ENCODE measurements at regions not wholly inside any gene's neighbourhood (a gene's known extent, or its start where the extent isn't known, plus 50 kb on each side); places are given as distances from the start of the nearest gene placed in this dataset.

- Histone ChIP-seq H3K36me3 (no peaks in the 10 kb centered on the region), H3K9me3 (replicated peaks) (no peaks in the 10 kb centered on the region), H3K27ac (no peak overlapping the region), H3K27me3 (no peaks in the 10 kb centered on the region), H3K4me3 (no peak overlapping the region), H3K4me1 (no peaks in the 10 kb centered on the region)
- DNase-seq = no peak
Observed at GRCh38 chr3:158882445-158882844, 80.6 kb downstream of the MFSD1 start.

- no peak for DNase-seq
- Histone ChIP-seq H3K36me3 (no peaks in the 10 kb centered on the region), H3K9me3 (replicated peaks) (no peaks in the 10 kb centered on the region), H3K27me3 (no peaks in the 10 kb centered on the region), H3K4me1 (no peaks in the 10 kb centered on the region), H3K27ac (no peak overlapping the region), H3K4me3 (no peak overlapping the region)
Observed at GRCh38 chr3:158896729-158897128, 94.9 kb downstream of the MFSD1 start.

DNA sequence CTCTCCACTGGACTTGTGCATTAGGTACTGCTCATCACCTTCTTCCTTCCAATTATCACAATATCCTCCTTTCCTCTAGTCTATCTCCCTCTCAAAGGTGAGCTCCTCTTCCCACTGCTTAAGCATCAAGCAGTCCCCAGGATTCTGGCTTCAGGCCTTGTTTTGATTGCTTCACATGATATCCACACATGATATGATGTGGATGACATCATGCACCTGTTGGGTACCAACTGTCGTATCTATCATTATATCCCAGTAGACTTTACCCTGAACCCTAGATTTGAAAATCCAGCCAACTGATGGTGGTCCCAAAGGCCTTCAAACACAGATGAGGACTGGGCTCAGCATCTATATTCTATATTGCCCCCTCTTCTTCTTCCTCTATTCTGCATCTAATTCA, 104.9 kb downstream of the MFSD1 start:
- H3K36me3 ChIP-seq = no peaks in the 10 kb centered on the region
- no peaks in the 10 kb centered on the region for H3K4me1 ChIP-seq
- H3K4me3 ChIP-seq = no peak overlapping the region
- H3K9me3 ChIP-seq (replicated peaks) = no peaks in the 10 kb centered on the region
- H3K27me3 ChIP-seq = no peaks in the 10 kb centered on the region
- no peak for DNase-seq
- H3K27ac ChIP-seq = no peak overlapping the region

DNA sequence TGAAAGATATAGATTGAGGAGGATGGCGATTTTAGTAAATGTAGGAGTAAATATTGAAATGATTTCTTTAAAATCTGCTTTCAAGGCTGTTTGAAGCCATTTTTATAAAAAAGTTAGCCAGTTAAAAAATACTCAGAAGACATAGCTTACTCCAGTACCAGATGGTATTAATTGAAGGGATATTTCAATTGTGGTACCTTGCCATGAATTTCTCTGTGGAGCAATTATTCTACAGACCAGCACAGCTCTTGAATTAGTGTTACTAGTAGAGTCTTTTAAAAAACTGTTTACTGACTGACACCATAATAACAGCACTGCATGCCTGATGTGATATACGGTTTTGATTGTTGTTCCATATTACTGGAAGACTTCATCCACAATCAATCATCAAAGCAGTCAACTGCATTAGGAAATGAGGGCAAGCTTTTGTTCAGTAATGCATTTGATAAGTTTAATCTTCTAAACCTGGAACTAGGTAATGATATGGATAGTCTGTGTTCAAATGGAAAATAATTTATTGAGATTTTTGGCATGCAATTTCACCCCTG, 106.4 kb downstream of the MFSD1 start:
- DNase-seq = no peak
- Histone ChIP-seq H3K36me3 (no peaks in the 10 kb centered on the region), H3K4me1 (no peaks in the 10 kb centered on the region), H3K4me3 (no peak overlapping the region), H3K27ac (no peak overlapping the region), H3K9me3 (replicated peaks) (no peaks in the 10 kb centered on the region), H3K27me3 (no peaks in the 10 kb centered on the region)

GRCh38 chr3:158909870-158910269, 108.0 kb downstream of the MFSD1 start:
- DNase-seq = no peak
- no peaks in the 10 kb centered on the region for H3K36me3 ChIP-seq

DNA sequence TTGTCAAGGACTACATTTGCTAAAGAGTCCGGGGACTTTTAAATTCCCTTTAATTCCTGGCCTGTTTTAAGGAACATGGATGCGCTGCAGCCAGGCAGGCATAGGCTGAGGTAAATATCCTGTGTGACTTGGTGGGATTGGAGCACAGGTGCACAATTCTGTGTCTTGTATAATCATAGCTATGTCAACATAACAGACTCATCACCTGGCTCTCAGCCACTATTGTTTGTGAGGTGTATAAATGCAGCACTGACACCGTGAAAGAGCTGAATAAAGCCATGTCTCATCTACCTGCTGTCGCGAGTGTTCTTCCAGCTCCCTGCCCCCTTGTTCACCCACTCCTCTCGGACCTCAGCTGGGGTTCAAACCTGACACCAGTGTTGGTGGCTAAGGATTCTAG, 109.7 kb downstream of the MFSD1 start:
- DNase-seq = no peak
- Histone ChIP-seq H3K27me3 (no peaks in the 10 kb centered on the region), H3K27ac (no peak overlapping the region), H3K9me3 (replicated peaks) (no peaks in the 10 kb centered on the region), H3K4me3 (no peak overlapping the region), H3K36me3 (no peaks in the 10 kb centered on the region), H3K4me1 (no peaks in the 10 kb centered on the region)

More at GRCh38 chr3:158909870-158910269, 108.0 kb downstream of the MFSD1 start:
- H3K4me1 ChIP-seq = no peaks in the 10 kb centered on the region
- no peak overlapping the region for H3K4me3 ChIP-seq
- no peaks in the 10 kb centered on the region for H3K27me3 ChIP-seq
- H3K9me3 ChIP-seq (replicated peaks) = no peaks in the 10 kb centered on the region
- H3K27ac ChIP-seq = no peak overlapping the region

- no peak overlapping the region for H3K4me3 ChIP-seq
- no peak for DNase-seq
- no peak overlapping the region for H3K27ac ChIP-seq
- H3K36me3 ChIP-seq = no peaks in the 10 kb centered on the region
- no peaks in the 10 kb centered on the region for H3K9me3 ChIP-seq (replicated peaks)
- no peaks in the 10 kb centered on the region for H3K27me3 ChIP-seq
- no peaks in the 10 kb centered on the region for H3K4me1 ChIP-seq
Observed at GRCh38 chr3:158912188-158912587, 110.3 kb downstream of the MFSD1 start.

- H3K27me3 ChIP-seq = no peaks in the 10 kb centered on the region
- no peaks in the 10 kb centered on the region for H3K4me1 ChIP-seq
- H3K9me3 ChIP-seq (replicated peaks) = no peaks in the 10 kb centered on the region
- no peaks in the 10 kb centered on the region for H3K36me3 ChIP-seq
- H3K27ac ChIP-seq = no peak overlapping the region
- H3K4me3 ChIP-seq = no peak overlapping the region
- DNase-seq = no peak
Observed at GRCh38 chr3:158912621-158913020, 110.8 kb downstream of the MFSD1 start.

DNA sequence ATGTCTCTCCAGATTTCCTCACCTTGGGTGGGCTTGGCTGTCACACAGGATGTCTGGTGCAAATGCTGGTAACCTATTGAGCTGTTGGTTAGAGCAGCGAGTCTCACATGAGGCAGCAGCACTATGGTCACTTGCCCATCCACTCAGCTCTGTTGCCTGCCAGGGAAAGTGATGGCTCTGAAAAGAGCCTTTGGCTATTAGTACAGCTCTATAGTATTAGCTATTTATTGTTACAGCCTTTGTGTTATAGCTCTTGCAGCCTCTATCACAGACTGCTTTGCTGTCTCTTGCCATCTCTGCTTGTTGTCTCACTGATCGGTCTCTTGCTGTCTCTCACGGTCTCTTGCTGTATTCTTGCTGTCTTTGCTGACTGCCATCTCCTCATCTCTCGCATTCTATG, 114.3 kb downstream of the MFSD1 start:
- no peaks in the 10 kb centered on the region for H3K27me3 ChIP-seq
- no peak overlapping the region for H3K4me3 ChIP-seq
- DNase-seq = no peak
- no peaks in the 10 kb centered on the region for H3K9me3 ChIP-seq (replicated peaks)
- H3K27ac ChIP-seq = no peak overlapping the region
- no peaks in the 10 kb centered on the region for H3K4me1 ChIP-seq
- H3K36me3 ChIP-seq = no peaks in the 10 kb centered on the region

DNA sequence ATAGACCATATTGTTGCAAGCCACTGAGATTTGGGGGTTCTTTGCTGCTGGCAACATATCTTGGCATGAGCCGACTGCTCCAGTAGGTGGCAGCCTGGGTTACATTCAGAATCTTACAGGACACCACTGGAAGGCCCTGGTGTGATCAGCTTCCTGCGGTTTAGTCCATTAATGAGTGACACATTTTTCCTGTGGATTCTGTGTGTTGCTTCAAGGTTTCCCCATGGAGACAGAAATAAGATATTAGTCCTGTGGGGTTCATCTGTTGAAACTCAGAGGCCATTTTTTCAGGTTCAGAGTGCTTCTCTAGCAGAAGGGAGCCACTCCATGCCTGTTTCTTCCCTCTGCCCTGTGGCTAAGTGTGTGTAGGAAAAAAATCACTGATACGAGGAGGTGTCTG, 116.2 kb downstream of the MFSD1 start:
- DNase-seq = peak; percentile 24 to 50
- Histone ChIP-seq H3K27me3 (no peaks in the 10 kb centered on the region), H3K36me3 (no peaks in the 10 kb centered on the region), H3K27ac (no peak overlapping the region), H3K4me1 (no peaks in the 10 kb centered on the region), H3K9me3 (replicated peaks) (no peaks in the 10 kb centered on the region), H3K4me3 (no peak overlapping the region)

DNA sequence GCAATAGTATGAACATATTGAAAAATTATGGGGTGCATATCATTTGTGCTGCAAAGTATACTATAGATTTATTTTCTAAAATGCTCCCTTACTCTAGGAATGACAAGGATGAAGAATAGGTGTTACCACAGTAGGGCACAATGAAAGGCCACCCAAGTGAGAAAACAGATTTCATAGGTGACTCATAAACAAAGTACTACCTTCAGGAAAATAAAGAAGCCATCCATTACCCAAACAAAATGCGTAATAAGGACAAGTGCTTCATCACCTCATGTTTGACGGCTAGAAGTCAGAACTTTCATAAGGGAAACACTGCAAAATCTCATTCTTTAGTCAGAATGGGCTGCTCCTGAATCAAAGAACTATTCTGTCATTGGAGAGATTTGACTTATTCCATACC, 116.6 kb downstream of the MFSD1 start:
- Histone ChIP-seq H3K4me3 (no peak overlapping the region), H3K27ac (no peak overlapping the region)
- no peak for DNase-seq

GRCh38 chr3:158920371-158920770, 118.5 kb downstream of the MFSD1 start:
- Histone ChIP-seq H3K36me3 (no peaks in the 10 kb centered on the region), H3K27ac (no peak overlapping the region), H3K4me3 (no peak overlapping the region), H3K27me3 (no peaks in the 10 kb centered on the region), H3K9me3 (replicated peaks) (no peaks in the 10 kb centered on the region), H3K4me1 (no peaks in the 10 kb centered on the region)
- no peak for DNase-seq

More for the DNA sequence above, 116.6 kb downstream of the MFSD1 start:
- Histone ChIP-seq H3K4me1 (no peaks in the 10 kb centered on the region), H3K9me3 (replicated peaks) (no peaks in the 10 kb centered on the region), H3K27me3 (no peaks in the 10 kb centered on the region), H3K36me3 (no peaks in the 10 kb centered on the region)

DNA sequence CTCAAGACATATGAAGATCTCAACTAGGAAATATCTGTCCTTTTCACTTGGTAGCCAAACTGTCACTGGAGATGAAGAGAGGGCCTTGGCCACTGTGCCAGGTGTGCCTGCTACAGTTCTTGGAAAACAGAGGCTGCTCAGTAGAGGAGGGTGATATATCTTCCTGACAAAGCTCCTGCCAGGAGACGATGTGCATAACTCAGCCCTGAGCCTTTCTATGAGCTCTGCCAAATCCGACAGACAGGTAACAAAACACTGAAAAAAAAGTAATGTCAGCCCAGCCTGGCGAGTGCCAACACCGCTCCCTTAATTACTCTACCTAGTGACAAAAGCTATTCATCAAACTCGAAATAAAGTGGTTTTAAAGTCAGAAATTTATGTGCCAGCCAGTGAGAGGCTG, 123.2 kb downstream of the MFSD1 start:
- no peaks in the 10 kb centered on the region for H3K27me3 ChIP-seq
- DNase-seq = no peak
- H3K9me3 ChIP-seq (replicated peaks) = no peaks in the 10 kb centered on the region
- H3K4me1 ChIP-seq = no peaks in the 10 kb centered on the region
- no peak overlapping the region for H3K4me3 ChIP-seq
- no peaks in the 10 kb centered on the region for H3K36me3 ChIP-seq
- no peak overlapping the region for H3K27ac ChIP-seq

DNA sequence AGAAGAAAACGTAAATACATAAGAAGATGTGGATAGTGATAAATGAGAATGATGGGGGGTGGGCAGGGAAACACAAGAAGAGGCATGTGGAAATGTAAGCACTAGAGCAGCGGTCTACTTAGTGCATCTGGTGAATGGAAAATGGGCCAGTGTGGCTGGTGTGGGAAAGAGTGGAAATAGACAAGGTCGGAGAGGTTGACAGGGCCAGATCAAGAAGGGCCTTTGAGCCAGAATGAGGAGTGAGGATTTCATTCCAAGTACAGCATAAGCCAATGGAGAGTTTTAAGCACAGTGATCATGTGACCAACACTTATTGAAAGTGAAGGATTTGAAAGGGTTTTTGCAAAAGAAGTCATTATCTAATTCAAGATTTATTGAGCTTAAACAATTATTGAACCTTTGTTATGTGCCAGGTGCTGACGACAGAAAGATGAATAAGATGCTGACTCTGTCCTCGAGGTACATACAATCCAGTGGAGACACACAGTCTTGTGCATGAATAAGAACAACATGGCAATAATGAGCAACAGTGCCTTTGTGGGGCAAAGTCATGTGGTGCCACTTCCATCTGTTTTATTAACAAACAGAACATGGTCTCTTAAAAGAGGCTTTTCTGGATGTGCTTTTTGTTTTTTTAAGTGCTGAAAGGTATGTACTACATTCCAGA, 124.1 kb downstream of the MFSD1 start:
- Histone ChIP-seq H3K4me1 (no peaks in the 10 kb centered on the region), H3K36me3 (no peaks in the 10 kb centered on the region), H3K4me3 (no peak overlapping the region), H3K27ac (no peak overlapping the region), H3K27me3 (no peaks in the 10 kb centered on the region), H3K9me3 (replicated peaks) (no peaks in the 10 kb centered on the region)
- DNase-seq = no peak

- Histone ChIP-seq H3K4me1 (peaks cover 10% of the 10 kb centered on the region; the same call in 1 of the 2 replicates), H3K4me3 (no peak overlapping the region), H3K9me3 (replicated peaks) (no peaks in the 10 kb centered on the region), H3K36me3 (no peaks in the 10 kb centered on the region), H3K27me3 (no peaks in the 10 kb centered on the region), H3K27ac (no peak overlapping the region)
- peak; percentile 4 to 5 for DNase-seq
Observed at GRCh38 chr3:158935846-158936245, 134.0 kb downstream of the MFSD1 start.

- Histone ChIP-seq H3K27me3 (no peaks in the 10 kb centered on the region), H3K27ac (no peak overlapping the region), H3K4me3 (no peak overlapping the region), H3K4me1 (peaks cover 10% of the 10 kb centered on the region; the same call in 1 of the 2 replicates), H3K36me3 (no peaks in the 10 kb centered on the region), H3K9me3 (replicated peaks) (no peaks in the 10 kb centered on the region)
- peak; percentile 49 for DNase-seq
Observed at GRCh38 chr3:158936530-158937113, 134.8 kb downstream of the MFSD1 start.
